Liver (tissue), 8 donors: ENCODE measurements at regions not wholly inside any gene's neighbourhood (a gene's known extent, or its start where the extent isn't known, plus 50 kb on each side); places are given as distances from the start of the nearest gene placed in this dataset.

Experiments used
- DNase-seq: peaks from one replicate; pipeline ENCODE4 v3.0.0-alpha.2; 2017; ENCODE audit warnings: low spot score
- H3K27ac ChIP-seq, 2 donors: one replicate each; pipeline ENCODE4 v1.7.0; 2013; ENCODE audit warnings: inconsistent platforms in 2 of 2, low read length in 2 of 2, control low read depth in 1 of 2, low read depth in 1 of 2, mild to moderate bottlenecking in 1 of 2
- H3K27me3 ChIP-seq, 4 donors: one replicate each; pipeline versions ENCODE4 v1.6.1 to v1.7.0; 2013; ENCODE audit warnings: low read length in 3 of 4, inconsistent platforms in 1 of 4, mild to moderate bottlenecking in 1 of 4, moderate library complexity in 1 of 4; ENCODE audit not compliant: control insufficient read depth in 4 of 4, insufficient read depth in 4 of 4
- H3K36me3 ChIP-seq, 4 donors: one replicate each; pipeline versions ENCODE4 v1.6.1 to v1.7.0; 2013; ENCODE audit warnings: low read length in 3 of 4, mild to moderate bottlenecking in 3 of 4, low read depth in 1 of 4, moderate library complexity in 1 of 4; ENCODE audit not compliant: control insufficient read depth in 4 of 4, insufficient read depth in 3 of 4
- H3K4me1 ChIP-seq, 4 donors: one replicate each; pipeline versions ENCODE4 v1.6.1 to v1.7.0; 2013; ENCODE audit warnings: low read length in 3 of 4, mild to moderate bottlenecking in 3 of 4, moderate library complexity in 1 of 4; ENCODE audit not compliant: control insufficient read depth in 4 of 4, insufficient read depth in 4 of 4
- H3K4me3 ChIP-seq, 3 donors: one replicate each; pipeline versions ENCODE4 v1.6.1 to v1.7.0; 2013; ENCODE audit warnings: low read length in 3 of 3, control low read depth in 1 of 3, low read depth in 1 of 3, mild to moderate bottlenecking in 1 of 3
- H3K9ac ChIP-seq, 2 donors: one replicate each; pipeline ENCODE4 v1.7.0; 2013; ENCODE audit warnings: low read length in 2 of 2, mild to moderate bottlenecking in 2 of 2, moderate library complexity in 2 of 2, control low read depth in 1 of 2, low read depth in 1 of 2
- H3K9me3 ChIP-seq, 4 donors: one replicate each; pipeline versions ENCODE4 v1.6.1 to v1.7.0; 2013; ENCODE audit warnings: low read length in 3 of 4; ENCODE audit not compliant: control insufficient read depth in 4 of 4
- EGR1 ChIP-seq, 2 donors: IDR thresholded peaks; 2 replicates each; pipeline ENCODE4 v1.6.1; 2016 to 2018; ENCODE audit warnings: antibody characterized with exemption in 2 of 2, low read depth in 2 of 2
- FOXA1 ChIP-seq: IDR thresholded peaks from 2 replicates; pipeline ENCODE4 v1.6.1; 2016; ENCODE audit warnings: antibody characterized with exemption
- FOXA2 ChIP-seq: IDR thresholded peaks from 2 replicates; pipeline ENCODE4 v1.6.1; 2016; ENCODE audit warnings: antibody characterized with exemption
- GABPA ChIP-seq, 2 donors: IDR thresholded peaks in 1 of 2; conservative IDR thresholded peaks in 1 of 2; 2 replicates each; pipeline ENCODE4 v1.6.1; 2016; ENCODE audit warnings: antibody characterized with exemption in 2 of 2, mild to moderate bottlenecking in 1 of 2, moderate library complexity in 1 of 2
- HNF4A ChIP-seq, 2 donors: conservative IDR thresholded peaks; 2 replicates each; pipeline ENCODE4 v1.6.1; 2016; ENCODE audit warnings: antibody characterized with exemption in 2 of 2, mild to moderate bottlenecking in 2 of 2
- HNF4G ChIP-seq: IDR thresholded peaks from 2 replicates; pipeline ENCODE4 v1.6.1; 2016; ENCODE audit warnings: antibody characterized with exemption
- JUND ChIP-seq, 2 donors: IDR thresholded peaks; 2 replicates each; pipeline ENCODE4 v1.6.1; 2016; ENCODE audit warnings: antibody characterized with exemption in 2 of 2
- NR2F2 ChIP-seq: IDR thresholded peaks from 2 replicates; pipeline ENCODE4 v1.6.1; 2016; ENCODE audit warnings: antibody characterized with exemption
- RAD21 ChIP-seq, 2 donors: IDR thresholded peaks; 2 replicates each; pipeline ENCODE4 v1.6.1; 2016; ENCODE audit warnings: antibody characterized with exemption in 2 of 2, mild to moderate bottlenecking in 2 of 2
- REST ChIP-seq: IDR thresholded peaks from 2 replicates; pipeline ENCODE4 v1.6.1; 2016; ENCODE audit warnings: antibody characterized with exemption, mild to moderate bottlenecking
- RXRA ChIP-seq, 2 donors: IDR thresholded peaks; 2 replicates each; pipeline ENCODE4 v1.6.1; 2017 to 2018; ENCODE audit warnings: antibody characterized with exemption in 2 of 2, mild to moderate bottlenecking in 1 of 2
- SP1 ChIP-seq: IDR thresholded peaks from 2 replicates; pipeline ENCODE4 v1.6.1; 2018; ENCODE audit warnings: antibody characterized with exemption, mild to moderate bottlenecking
- TAF1 ChIP-seq: conservative IDR thresholded peaks from 2 replicates; pipeline ENCODE4 v1.6.1; 2016; ENCODE audit warnings: antibody characterized with exemption, mild to moderate bottlenecking
- YY1 ChIP-seq: IDR thresholded peaks from 2 replicates; pipeline ENCODE4 v1.6.1; 2016; ENCODE audit warnings: antibody characterized with exemption, mild to moderate bottlenecking
- WGBS: extraction: QIAGEN DNeasy Blood & Tissue Kit; methylation state at CpG from one replicate; pipeline ENCODE4 v1.1.7; 2013; 5-methylcytosine and 5-hydroxymethylcytosine counted together
- TF ChIP-seq, protein P1 (sequence below): IDR thresholded peaks from 2 replicates; pipeline ENCODE4 v1.6.1; 2016; ENCODE audit warnings: antibody characterized with exemption
- TF ChIP-seq, protein P2 (sequence below): IDR thresholded peaks from 2 replicates; pipeline ENCODE4 v1.6.1; 2016; ENCODE audit warnings: antibody characterized with exemption
- TF ChIP-seq, protein P3 (sequence below): fragments of 150-350 bp; IDR thresholded peaks from 2 replicates; pipeline ENCODE4 v1.5.1; 2017; ENCODE audit warnings: improper control_type of control experiment, low read depth, low read length; ENCODE audit not compliant: missing input control
- TF ChIP-seq, protein P4 (sequence below): IDR thresholded peaks from 2 replicates; pipeline ENCODE4 v1.6.1; 2016; ENCODE audit warnings: antibody characterized with exemption
- donor health status: healthy.
- donor health status: healthy.
- donor health status: healthy.
- donor health status: healthy.
- donor health status: healthy.

- Histone ChIP-seq H3K4me3 (peak overlapping the region in 1 of 3 donors; percentile 25), H3K4me1 (peaks cover 2 to 15% (median 10%) of the 10 kb centered on the region in 4 donors)
- 2% methylated on average over 10 of the region's 10 CpGs for WGBS
These were observed 68.3 kb upstream of the CHD2 start for GRCh38 chr15:92831655-92832328.

More at GRCh38 chr15:92831655-92832328, 68.3 kb upstream of the CHD2 start:
- Histone ChIP-seq H3K9me3 (no peaks in the 10 kb centered on the region), H3K36me3 (no peaks in the 10 kb centered on the region), H3K27ac (peak overlapping the region; percentile 80 to 88), H3K27me3 (no peaks in the 10 kb centered on the region), H3K9ac (peak overlapping the region; percentile 71 to 95)
- DNase-seq, result peak; percentile 84
- peak; percentile 89 for TF ChIP-seq TAF1
- peak in 1 of 2 donors; percentile 29 for TF ChIP-seq HNF4A (conservative IDR thresholded peaks at IDR 0.05)
- TF ChIP-seq, protein P1, sequence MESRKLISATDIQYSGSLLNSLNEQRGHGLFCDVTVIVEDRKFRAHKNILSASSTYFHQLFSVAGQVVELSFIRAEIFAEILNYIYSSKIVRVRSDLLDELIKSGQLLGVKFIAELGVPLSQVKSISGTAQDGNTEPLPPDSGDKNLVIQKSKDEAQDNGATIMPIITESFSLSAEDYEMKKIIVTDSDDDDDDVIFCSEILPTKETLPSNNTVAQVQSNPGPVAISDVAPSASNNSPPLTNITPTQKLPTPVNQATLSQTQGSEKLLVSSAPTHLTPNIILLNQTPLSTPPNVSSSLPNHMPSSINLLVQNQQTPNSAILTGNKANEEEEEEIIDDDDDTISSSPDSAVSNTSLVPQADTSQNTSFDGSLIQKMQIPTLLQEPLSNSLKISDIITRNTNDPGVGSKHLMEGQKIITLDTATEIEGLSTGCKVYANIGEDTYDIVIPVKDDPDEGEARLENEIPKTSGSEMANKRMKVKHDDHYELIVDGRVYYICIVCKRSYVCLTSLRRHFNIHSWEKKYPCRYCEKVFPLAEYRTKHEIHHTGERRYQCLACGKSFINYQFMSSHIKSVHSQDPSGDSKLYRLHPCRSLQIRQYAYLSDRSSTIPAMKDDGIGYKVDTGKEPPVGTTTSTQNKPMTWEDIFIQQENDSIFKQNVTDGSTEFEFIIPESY, result peak; percentile 48
- peak in 1 of 2 donors; percentile 9 for TF ChIP-seq GABPA (IDR thresholded peaks at IDR 0.05 in 1 of 2, conservative IDR thresholded peaks at IDR 0.05 in 1 of 2)
- TF ChIP-seq REST, result peak; percentile 91
- TF ChIP-seq JUND (IDR thresholded peaks at IDR 0.05), result peak; percentile 100
- peak; percentile 40 to 63 for TF ChIP-seq RAD21 (IDR thresholded peaks at IDR 0.05)
- TF ChIP-seq, protein P2, sequence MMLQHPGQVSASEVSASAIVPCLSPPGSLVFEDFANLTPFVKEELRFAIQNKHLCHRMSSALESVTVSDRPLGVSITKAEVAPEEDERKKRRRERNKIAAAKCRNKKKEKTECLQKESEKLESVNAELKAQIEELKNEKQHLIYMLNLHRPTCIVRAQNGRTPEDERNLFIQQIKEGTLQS, result peak; percentile 96
- TF ChIP-seq, protein P3, sequence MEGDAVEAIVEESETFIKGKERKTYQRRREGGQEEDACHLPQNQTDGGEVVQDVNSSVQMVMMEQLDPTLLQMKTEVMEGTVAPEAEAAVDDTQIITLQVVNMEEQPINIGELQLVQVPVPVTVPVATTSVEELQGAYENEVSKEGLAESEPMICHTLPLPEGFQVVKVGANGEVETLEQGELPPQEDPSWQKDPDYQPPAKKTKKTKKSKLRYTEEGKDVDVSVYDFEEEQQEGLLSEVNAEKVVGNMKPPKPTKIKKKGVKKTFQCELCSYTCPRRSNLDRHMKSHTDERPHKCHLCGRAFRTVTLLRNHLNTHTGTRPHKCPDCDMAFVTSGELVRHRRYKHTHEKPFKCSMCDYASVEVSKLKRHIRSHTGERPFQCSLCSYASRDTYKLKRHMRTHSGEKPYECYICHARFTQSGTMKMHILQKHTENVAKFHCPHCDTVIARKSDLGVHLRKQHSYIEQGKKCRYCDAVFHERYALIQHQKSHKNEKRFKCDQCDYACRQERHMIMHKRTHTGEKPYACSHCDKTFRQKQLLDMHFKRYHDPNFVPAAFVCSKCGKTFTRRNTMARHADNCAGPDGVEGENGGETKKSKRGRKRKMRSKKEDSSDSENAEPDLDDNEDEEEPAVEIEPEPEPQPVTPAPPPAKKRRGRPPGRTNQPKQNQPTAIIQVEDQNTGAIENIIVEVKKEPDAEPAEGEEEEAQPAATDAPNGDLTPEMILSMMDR, result no peak
- TF ChIP-seq SP1, result peak; percentile 98
- TF ChIP-seq NR2F2, result peak; percentile 17
- peak; percentile 25 for TF ChIP-seq FOXA2
- TF ChIP-seq HNF4G, result no peak
- TF ChIP-seq EGR1 (IDR thresholded peaks at IDR 0.05; ENCODE audit: low read depth in 2 of 2), result peak in 1 of 2 donors; percentile 90
- peak; percentile 93 for TF ChIP-seq YY1
- TF ChIP-seq, protein P4, sequence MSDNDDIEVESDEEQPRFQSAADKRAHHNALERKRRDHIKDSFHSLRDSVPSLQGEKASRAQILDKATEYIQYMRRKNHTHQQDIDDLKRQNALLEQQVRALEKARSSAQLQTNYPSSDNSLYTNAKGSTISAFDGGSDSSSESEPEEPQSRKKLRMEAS, result peak; percentile 67
- peak; percentile 7 for TF ChIP-seq FOXA1
- TF ChIP-seq RXRA (IDR thresholded peaks at IDR 0.05), result peak; percentile 42 to 60
